Gastroesophageal sphincter (tissue), 3 donors: ENCODE measurements at regions not wholly inside any gene's neighbourhood (a gene's known extent, or its start where the extent isn't known, plus 50 kb on each side); places are given as distances from the start of the nearest gene placed in this dataset.

Experiments
- CTCF ChIP-seq, 4 experiments: fragments of 200-600 bp in 2 of 4; fragments of 450-650 bp in 2 of 4; sonication (generic) in 1 of 4; IDR thresholded peaks; one replicate each; pipeline ENCODE4 v1.5.1; 2017 to 2019; ENCODE audit warnings: antibody characterized with exemption in 4 of 4, mild to moderate bottlenecking in 2 of 4, moderate library complexity in 2 of 4
- POLR2A ChIP-seq, 2 donors: fragments of 450-650 bp; IDR thresholded peaks; one replicate each; pipeline ENCODE4 v1.6.1; 2017; ENCODE audit warnings: antibody characterized with exemption in 2 of 2, mild to moderate bottlenecking in 2 of 2, moderate library complexity in 1 of 2
- POLR2AphosphoS5 ChIP-seq: sonication (generic); formaldehyde crosslinking; IDR thresholded peaks from one replicate; pipeline ENCODE4 v1.6.1; 2017; ENCODE audit warnings: antibody characterized with exemption

GRCh38 chr18:1760901-1761300 lies 810.4 kb downstream of the METTL4 start:
- TF ChIP-seq CTCF (IDR thresholded peaks at IDR 0.05): no peak
- TF ChIP-seq POLR2A (IDR thresholded peaks at IDR 0.05): no peak
- TF ChIP-seq POLR2AphosphoS5: no peak
